GM12891 (cell line): ENCODE measurements at regions not wholly inside any gene's neighbourhood (a gene's known extent, or its start where the extent isn't known, plus 50 kb on each side); places are given as distances from the start of the nearest gene placed in this dataset.

Source experiments
- POLR2A ChIP-seq: IDR thresholded peaks from 2 replicates; pipeline ENCODE4 v1.6.1; 2011; ENCODE audit warnings: low read depth, low read length, control low read depth
- POLR2AphosphoS5 ChIP-seq: IDR thresholded peaks from 2 replicates; pipeline ENCODE4 v1.6.1; 2011; ENCODE audit warnings: low read depth, low read length, control low read depth
- POU2F2 ChIP-seq: IDR thresholded peaks from 2 replicates; pipeline ENCODE4 v1.6.1; 2011; ENCODE audit warnings: low read depth, mild to moderate bottlenecking, control low read depth, low read length, moderate library complexity
- TAF1 ChIP-seq: IDR thresholded peaks from 2 replicates; pipeline ENCODE4 v1.6.1; 2011; ENCODE audit warnings: low read depth, low read length, control low read depth

- TF ChIP-seq POLR2A (no peak), POLR2AphosphoS5 (no peak), TAF1 (no peak), POU2F2 (no peak)
These were observed 59.2 kb upstream of the TFAP2D start for GRCh38 chr6:50654155-50654554.
